DND-41 (cell line): ENCODE measurements at regions not wholly inside any gene's neighbourhood (a gene's known extent, or its start where the extent isn't known, plus 50 kb on each side); places are given as distances from the start of the nearest gene placed in this dataset.
"Not testable (repeated sequence)": the region's sequence is repeated elsewhere in the genome, so short reads cannot be mapped to it uniquely, and the experiment has no call there.

Source experiments
- ATAC-seq: fragments of 200-7000 bp; cut with Tn5 transposase; 3 replicates; pipeline ENCODE4 v1.9.1; 2021; ENCODE audit warnings: low read depth; ENCODE audit not compliant: insufficient read depth
- DNase-seq: peaks from one replicate; pipeline ENCODE4 v3.0.0-alpha.2; 2020
- H2AFZ ChIP-seq: 2 replicates; pipeline ENCODE4 v1.6.0; 2012; ENCODE audit warnings: low read depth, low read length
- H3K27ac ChIP-seq: 2 replicates; pipeline ENCODE4 v1.5.1; 2012; ENCODE audit warnings: low read length, inconsistent platforms
- H3K27me3 ChIP-seq: fragments of 200-600 bp; sonication (generic); 2 replicates; pipeline ENCODE4 v1.6.0; 2012; ENCODE audit warnings: low read length, mild to moderate bottlenecking, inconsistent platforms; ENCODE audit not compliant: insufficient read depth, poor library complexity
- H3K36me3 ChIP-seq: 2 replicates; pipeline ENCODE4 v1.5.1; 2012; ENCODE audit warnings: low read length, inconsistent platforms; ENCODE audit not compliant: insufficient read depth
- H3K4me1 ChIP-seq: 2 replicates; pipeline ENCODE4 v1.5.1; 2012; ENCODE audit warnings: mild to moderate bottlenecking, low read length; ENCODE audit not compliant: insufficient read depth
- H3K4me2 ChIP-seq: 2 replicates; pipeline ENCODE4 v1.6.0; 2012; ENCODE audit warnings: mild to moderate bottlenecking, moderate library complexity, low read length, inconsistent platforms; ENCODE audit not compliant: insufficient read depth
- H3K4me3 ChIP-seq, 2 experiments: fragments of 200-600 bp in 1 of 2; shearing (Covaris generic) in 1 of 2; 2 replicates each; pipeline ENCODE4 v1.5.1; 2012 to 2016; ENCODE audit warnings: inconsistent platforms in 2 of 2, low read length in 2 of 2, mild to moderate bottlenecking in 2 of 2, low read depth in 1 of 2, moderate library complexity in 1 of 2
- H3K79me2 ChIP-seq: 2 replicates; pipeline ENCODE4 v1.6.0; 2012; ENCODE audit warnings: low read length, inconsistent platforms; ENCODE audit not compliant: insufficient read depth
- H3K9ac ChIP-seq: 2 replicates; pipeline ENCODE4 v1.6.0; 2012; ENCODE audit warnings: low read depth, mild to moderate bottlenecking, inconsistent platforms, low read length, moderate library complexity
- H3K9me3 ChIP-seq: 2 replicates; pipeline ENCODE4 v1.5.1; 2012; ENCODE audit warnings: low read length, moderate library complexity, mild to moderate bottlenecking, inconsistent platforms; ENCODE audit not compliant: insufficient read depth, severe bottlenecking
- H4K20me1 ChIP-seq: 2 replicates; pipeline ENCODE4 v1.6.0; 2012; ENCODE audit warnings: low read length; ENCODE audit not compliant: insufficient read depth
- EZH2 ChIP-seq: IDR thresholded peaks from 3 replicates; pipeline ENCODE4 v1.6.1; 2012; ENCODE audit warnings: borderline replicate concordance, low read depth, mild to moderate bottlenecking, moderate library complexity, low read length, inconsistent platforms; ENCODE audit not compliant: severe bottlenecking
- TF ChIP-seq, protein P1 (sequence below): IDR thresholded peaks from 2 replicates; pipeline ENCODE4 v1.5.1; 2012; ENCODE audit warnings: borderline replicate concordance, low read length, moderate library complexity, mild to moderate bottlenecking; ENCODE audit not compliant: poor library complexity, severe bottlenecking; ENCODE audit errors: extremely low read depth

- H3K4me2 ChIP-seq = no peak overlapping the region
- H3K4me3 ChIP-seq = no peak overlapping the region
- no peak for DNase-seq
- TF ChIP-seq, protein P1, sequence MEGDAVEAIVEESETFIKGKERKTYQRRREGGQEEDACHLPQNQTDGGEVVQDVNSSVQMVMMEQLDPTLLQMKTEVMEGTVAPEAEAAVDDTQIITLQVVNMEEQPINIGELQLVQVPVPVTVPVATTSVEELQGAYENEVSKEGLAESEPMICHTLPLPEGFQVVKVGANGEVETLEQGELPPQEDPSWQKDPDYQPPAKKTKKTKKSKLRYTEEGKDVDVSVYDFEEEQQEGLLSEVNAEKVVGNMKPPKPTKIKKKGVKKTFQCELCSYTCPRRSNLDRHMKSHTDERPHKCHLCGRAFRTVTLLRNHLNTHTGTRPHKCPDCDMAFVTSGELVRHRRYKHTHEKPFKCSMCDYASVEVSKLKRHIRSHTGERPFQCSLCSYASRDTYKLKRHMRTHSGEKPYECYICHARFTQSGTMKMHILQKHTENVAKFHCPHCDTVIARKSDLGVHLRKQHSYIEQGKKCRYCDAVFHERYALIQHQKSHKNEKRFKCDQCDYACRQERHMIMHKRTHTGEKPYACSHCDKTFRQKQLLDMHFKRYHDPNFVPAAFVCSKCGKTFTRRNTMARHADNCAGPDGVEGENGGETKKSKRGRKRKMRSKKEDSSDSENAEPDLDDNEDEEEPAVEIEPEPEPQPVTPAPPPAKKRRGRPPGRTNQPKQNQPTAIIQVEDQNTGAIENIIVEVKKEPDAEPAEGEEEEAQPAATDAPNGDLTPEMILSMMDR = no peak
- no peak for TF ChIP-seq EZH2
- H3K9ac ChIP-seq = no peak overlapping the region
- H3K36me3 ChIP-seq = no peaks in the 10 kb centered on the region
- no peaks in the 10 kb centered on the region for H3K79me2 ChIP-seq
- no peaks in the 10 kb centered on the region for H3K9me3 ChIP-seq
- H2AFZ ChIP-seq = no peak overlapping the region
- no peak overlapping the region for H3K27ac ChIP-seq
- H3K27me3 ChIP-seq = peaks cover 3% of the 10 kb centered on the region
- ATAC-seq = no peak
- H3K4me1 ChIP-seq = no peaks in the 10 kb centered on the region
- no peaks in the 10 kb centered on the region; the same call in 1 of the 2 replicates for H4K20me1 ChIP-seq
These were observed 334.4 kb downstream of the EMP1 start for GRCh38 chr12:13530966-13531365.

DNA sequence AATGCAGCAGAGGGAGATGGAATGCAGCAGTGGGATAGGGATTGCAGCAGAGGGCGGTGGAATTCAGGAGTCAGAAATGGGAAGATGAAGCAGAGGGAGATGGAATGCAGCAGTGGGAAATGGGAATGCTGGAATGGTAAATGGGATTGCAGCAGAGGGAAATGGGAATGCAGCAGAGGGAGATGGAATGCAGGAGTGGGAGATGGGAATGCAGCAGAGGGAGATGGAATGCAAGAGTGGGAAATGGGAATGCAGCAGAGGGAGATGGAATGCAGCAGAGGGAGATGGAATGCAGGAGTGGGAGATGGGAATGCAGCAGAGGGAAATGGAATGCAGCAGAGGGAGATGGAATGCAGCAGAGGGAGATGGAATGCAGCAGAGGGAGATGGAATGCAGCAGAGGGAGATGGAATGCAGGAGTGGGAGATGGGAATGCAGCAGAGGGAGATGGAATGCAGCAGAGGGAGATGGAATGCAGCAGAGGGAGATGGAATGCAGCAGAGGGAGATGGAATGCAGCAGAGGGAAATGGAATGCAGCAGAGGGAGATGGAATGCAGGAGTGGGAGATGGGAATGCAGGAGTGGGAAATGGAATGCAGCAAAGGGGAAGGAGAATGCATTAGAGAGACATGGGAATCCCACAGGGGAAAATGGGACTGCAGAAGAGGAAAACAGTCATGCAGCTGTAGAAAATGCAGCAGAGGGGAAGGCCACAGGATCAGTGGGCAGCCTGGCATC is 329.8 kb downstream of the EMP1 start:
- H3K27me3 ChIP-seq, ATAC-seq, H4K20me1 ChIP-seq, H3K4me3 ChIP-seq, H3K79me2 ChIP-seq, H3K4me2 ChIP-seq, H3K27ac ChIP-seq, H3K4me1 ChIP-seq, DNase-seq, H3K36me3 ChIP-seq, H3K9me3 ChIP-seq, H2AFZ ChIP-seq, H3K9ac ChIP-seq: not testable (repeated sequence)

- Histone ChIP-seq H3K9ac (no peak overlapping the region), H3K9me3 (no peaks in the 10 kb centered on the region), H3K36me3 (no peaks in the 10 kb centered on the region), H3K4me3 (no peak overlapping the region), H3K27me3 (no peaks in the 10 kb centered on the region), H3K27ac (no peak overlapping the region), H4K20me1 (no peaks in the 10 kb centered on the region; the same call in 1 of the 2 replicates), H3K4me2 (no peak overlapping the region), H3K4me1 (no peaks in the 10 kb centered on the region), H3K79me2 (no peaks in the 10 kb centered on the region), H2AFZ (no peak overlapping the region)
- DNase-seq (no peak), ATAC-seq (no peak)
- TF ChIP-seq EZH2 = no peak
- TF ChIP-seq, protein P1 = no peak
These were observed 327.2 kb downstream of the EMP1 start for GRCh38 chr12:13523536-13524307.

- not testable (repeated sequence) for H3K4me3 ChIP-seq, H2AFZ ChIP-seq, H3K36me3 ChIP-seq, H4K20me1 ChIP-seq, H3K27ac ChIP-seq, H3K4me1 ChIP-seq, DNase-seq, H3K9me3 ChIP-seq, H3K27me3 ChIP-seq, ATAC-seq, H3K79me2 ChIP-seq, H3K4me2 ChIP-seq, H3K9ac ChIP-seq
These were observed 321.5 kb downstream of the EMP1 start for GRCh38 chr12:13518034-13518433.
